Ovary (tissue), 7 donors: ENCODE measurements at regions not wholly inside any gene's neighbourhood (a gene's known extent, or its start where the extent isn't known, plus 50 kb on each side); places are given as distances from the start of the nearest gene placed in this dataset.

Source experiments
- DNase-seq, 5 donors: peaks; one replicate each; pipeline ENCODE4 v3.0.0-alpha.2; 2019 to 2020
- H3K27ac ChIP-seq, 2 donors: fragments of 200-600 bp; one replicate each; pipeline versions ENCODE4 v1.5.1 to v1.8.0; 2019 to 2022
- H3K27me3 ChIP-seq: fragments of 200-600 bp; one replicate; pipeline ENCODE4 v1.8.0; 2022
- H3K36me3 ChIP-seq: fragments of 200-600 bp; sonication (generic); one replicate; pipeline ENCODE4 v1.5.1; 2019
- H3K4me1 ChIP-seq: one replicate; pipeline ENCODE4 v1.8.1; 2013; ENCODE audit warnings: mild to moderate bottlenecking, moderate library complexity; ENCODE audit not compliant: insufficient read depth
- H3K4me3 ChIP-seq: fragments of 200-600 bp; sonication (generic); one replicate; pipeline ENCODE4 v1.5.1; 2017
- H3K9me3 ChIP-seq, 2 donors: fragments of 200-600 bp in 1 of 2; sonication (generic) in 1 of 2; one replicate each; pipeline versions ENCODE4 v1.5.1 to v1.8.1; 2013 to 2019; ENCODE audit warnings: mild to moderate bottlenecking in 1 of 2, moderate library complexity in 1 of 2
- CTCF ChIP-seq, 3 donors: fragments of 450-650 bp in 2 of 3; fragments of 200-600 bp in 1 of 3; IDR thresholded peaks; one replicate each; pipeline versions ENCODE4 v1.5.1 to v1.8.0; 2016 to 2022; ENCODE audit warnings: antibody characterized with exemption in 3 of 3, mild to moderate bottlenecking in 1 of 3
- EP300 ChIP-seq: sonication (generic); formaldehyde crosslinking; IDR thresholded peaks from one replicate; pipeline ENCODE4 v1.6.1; 2017; ENCODE audit warnings: antibody characterized with exemption
- POLR2A ChIP-seq: fragments of 450-650 bp; IDR thresholded peaks from one replicate; pipeline ENCODE4 v1.6.1; 2017; ENCODE audit warnings: antibody characterized with exemption, mild to moderate bottlenecking, moderate library complexity
- WGBS, 3 donors: extraction: QIAGEN DNeasy Blood & Tissue Kit in 1 of 3; methylation state at CpG; one replicate each; pipeline versions ENCODE4 v1.1.5 to v1.1.7; 2013 to 2017; 5-methylcytosine and 5-hydroxymethylcytosine counted together
- intact Hi-C, 4 donors: fragments of 100-400 bp; cut with DNase I; formaldehyde crosslinking; loops; one replicate each; pipeline versions ENCODE4 v1.11.0 to v1.15.1; 2022 to 2023
- donor health status: DM: no; HTN: no; CAD: no; lungs with moderate emphysema.
- donor health status: DM: no; HTN: no; CAD: no.
- donor health status: Bipolar disorder and iron deficiency.
- donor health status: DM: no; HTN: no; CAD: no.
- donor health status: DM: yes; HTN: yes; CAD: no.

GRCh38 chr2:7887441-7887840 is 794.4 kb upstream of the ID2 start:
- H3K4me1 ChIP-seq = no peaks in the 10 kb centered on the region
- H3K9me3 ChIP-seq = no peaks in the 10 kb centered on the region
- H3K4me3 ChIP-seq = no peak overlapping the region
- TF ChIP-seq CTCF (IDR thresholded peaks at IDR 0.05) (no peak), POLR2A (no peak)
- H3K36me3 ChIP-seq = no peaks in the 10 kb centered on the region
- H3K27ac ChIP-seq = no peak overlapping the region
- DNase-seq = no peak
- WGBS, 3 donors = 84 to 90% (median 86%) methylated on average over 7 of the region's 7 CpGs
- intact Hi-C loops = no loop called here
- H3K27me3 ChIP-seq = no peaks in the 10 kb centered on the region

GRCh38 chr2:7888876-7889275 is 793.0 kb upstream of the ID2 start:
- no peaks in the 10 kb centered on the region for H3K4me1 ChIP-seq
- WGBS, 3 donors = 85 to 88% (median 87%) methylated on average over 4 of the region's 4 CpGs
- no peaks in the 10 kb centered on the region for H3K36me3 ChIP-seq
- no peak overlapping the region for H3K4me3 ChIP-seq
- intact Hi-C loops = no loop called here
- DNase-seq = no peak
- TF ChIP-seq CTCF (IDR thresholded peaks at IDR 0.05) = no peak
- no peak for TF ChIP-seq EP300
- no peak for TF ChIP-seq POLR2A
- H3K9me3 ChIP-seq = no peaks in the 10 kb centered on the region
- no peaks in the 10 kb centered on the region for H3K27me3 ChIP-seq
- no peak overlapping the region for H3K27ac ChIP-seq

GRCh38 chr2:7891312-7891711 is 790.5 kb upstream of the ID2 start:
- Histone ChIP-seq H3K27me3 (no peaks in the 10 kb centered on the region), H3K27ac (no peak overlapping the region), H3K36me3 (no peaks in the 10 kb centered on the region), H3K4me1 (no peaks in the 10 kb centered on the region), H3K4me3 (no peak overlapping the region), H3K9me3 (no peaks in the 10 kb centered on the region)
- TF ChIP-seq EP300 (no peak), CTCF (IDR thresholded peaks at IDR 0.05) (no peak)
- 87 to 91% (median 90%) methylated on average over 2 of the region's 2 CpGs for WGBS, 3 donors
- no peak for DNase-seq
- intact Hi-C loops = no loop called here

GRCh38 chr2:7895289-7895688 is 786.6 kb upstream of the ID2 start:
- no peak for TF ChIP-seq EP300
- no peak for TF ChIP-seq POLR2A
- TF ChIP-seq CTCF (IDR thresholded peaks at IDR 0.05) = no peak
- H3K4me1 ChIP-seq = no peaks in the 10 kb centered on the region
- no peak overlapping the region for H3K4me3 ChIP-seq
- H3K27me3 ChIP-seq = no peaks in the 10 kb centered on the region
- no peak overlapping the region for H3K27ac ChIP-seq
- 84 to 91% (median 90%) methylated on average over 3 of the region's 3 CpGs for WGBS, 3 donors
- H3K36me3 ChIP-seq = no peaks in the 10 kb centered on the region
- intact Hi-C loops = no loop called here
- H3K9me3 ChIP-seq = no peaks in the 10 kb centered on the region
- DNase-seq = no peak

GRCh38 chr2:7896940-7897487 is 784.8 kb upstream of the ID2 start:
- Histone ChIP-seq H3K27ac (no peak overlapping the region), H3K9me3 (no peaks in the 10 kb centered on the region), H3K27me3 (no peaks in the 10 kb centered on the region), H3K4me1 (no peaks in the 10 kb centered on the region), H3K4me3 (no peak overlapping the region), H3K36me3 (no peaks in the 10 kb centered on the region)
- DNase-seq = no peak
- intact Hi-C loops = no loop called here
- WGBS, 3 donors = 91 to 94% (median 93%) methylated on average over 5 of the region's 5 CpGs
- TF ChIP-seq EP300 (no peak), POLR2A (no peak), CTCF (IDR thresholded peaks at IDR 0.05) (no peak)
